HG02840 (cell line): ENCODE measurements at regions not wholly inside any gene's neighbourhood (a gene's known extent, or its start where the extent isn't known, plus 50 kb on each side); places are given as distances from the start of the nearest gene placed in this dataset.

Experiments
- ATAC-seq: cut with Tn5 transposase; IDR thresholded peaks from one replicate; pipeline ENCODE4 v1.9.1; 2021; ENCODE audit warnings: mild to moderate bottlenecking, moderate library complexity, moderate number of reproducible peaks; ENCODE audit not compliant: unreplicated experiment, low FRiP score

DNA sequence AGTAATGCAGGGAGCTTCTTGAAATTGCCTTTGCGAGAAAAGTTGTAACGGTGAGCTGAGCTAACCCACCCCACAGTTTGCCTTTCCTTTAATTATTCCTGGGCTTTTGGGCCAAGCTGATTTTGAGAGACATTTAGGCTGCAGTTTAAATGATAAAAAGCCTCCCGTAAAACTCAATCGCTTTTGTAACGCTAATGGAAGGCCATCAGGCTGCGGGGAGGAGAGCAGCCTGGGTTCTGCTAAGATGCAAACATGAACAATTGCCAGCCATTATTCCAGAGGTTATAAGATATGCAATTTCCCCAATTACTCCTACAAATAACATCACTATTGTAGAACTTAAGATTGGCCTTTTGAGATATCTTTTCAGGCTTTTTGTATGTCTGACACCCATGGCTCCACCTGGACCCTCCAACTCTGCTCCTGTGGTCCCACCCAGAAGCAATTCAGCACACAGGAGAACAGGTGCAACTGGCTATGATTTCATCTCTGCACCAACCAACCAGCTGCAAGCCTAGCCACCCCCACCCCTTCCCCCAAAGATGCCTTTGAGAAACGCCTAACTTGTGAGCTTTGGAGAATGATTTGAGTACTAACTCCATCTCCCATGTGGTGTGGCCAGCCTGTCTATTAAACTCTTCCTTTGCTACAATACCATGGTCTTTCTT is 108.2 kb upstream of the FAM9C start:
- no peak for ATAC-seq

DNA sequence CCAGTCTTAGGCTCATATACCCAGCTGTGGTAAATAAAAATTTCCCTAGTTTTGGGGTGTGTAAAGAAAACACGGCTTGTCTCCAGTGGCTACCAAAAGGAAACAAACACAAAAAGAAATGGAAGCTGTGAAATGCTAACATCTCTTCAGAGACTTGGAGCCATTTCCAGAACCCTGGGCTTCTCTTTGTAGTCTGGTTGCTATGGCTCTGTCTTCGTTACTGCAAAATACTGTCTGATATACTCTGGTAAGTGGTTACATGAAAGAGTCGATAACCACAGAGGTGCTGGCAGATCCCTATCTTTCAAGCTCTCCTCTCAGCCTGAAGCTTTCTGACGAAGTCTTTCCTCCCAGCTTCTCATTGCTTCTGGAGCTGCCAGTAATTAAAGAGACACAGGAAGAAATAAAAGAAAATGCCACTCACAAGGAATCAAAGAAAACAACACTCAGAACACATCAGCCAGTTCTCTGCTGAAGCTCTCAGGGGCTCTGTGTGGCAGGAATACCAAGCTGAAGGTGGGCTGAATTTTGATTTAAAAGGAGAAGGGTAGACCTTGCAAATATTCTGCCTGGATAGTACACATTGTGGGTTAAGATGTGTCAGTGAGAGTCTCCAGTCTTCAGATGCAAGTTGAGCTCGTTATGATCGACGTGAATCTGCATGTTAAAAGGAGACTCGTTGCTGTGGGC is 107.6 kb upstream of the FAM9C start:
- ATAC-seq = no peak

DNA sequence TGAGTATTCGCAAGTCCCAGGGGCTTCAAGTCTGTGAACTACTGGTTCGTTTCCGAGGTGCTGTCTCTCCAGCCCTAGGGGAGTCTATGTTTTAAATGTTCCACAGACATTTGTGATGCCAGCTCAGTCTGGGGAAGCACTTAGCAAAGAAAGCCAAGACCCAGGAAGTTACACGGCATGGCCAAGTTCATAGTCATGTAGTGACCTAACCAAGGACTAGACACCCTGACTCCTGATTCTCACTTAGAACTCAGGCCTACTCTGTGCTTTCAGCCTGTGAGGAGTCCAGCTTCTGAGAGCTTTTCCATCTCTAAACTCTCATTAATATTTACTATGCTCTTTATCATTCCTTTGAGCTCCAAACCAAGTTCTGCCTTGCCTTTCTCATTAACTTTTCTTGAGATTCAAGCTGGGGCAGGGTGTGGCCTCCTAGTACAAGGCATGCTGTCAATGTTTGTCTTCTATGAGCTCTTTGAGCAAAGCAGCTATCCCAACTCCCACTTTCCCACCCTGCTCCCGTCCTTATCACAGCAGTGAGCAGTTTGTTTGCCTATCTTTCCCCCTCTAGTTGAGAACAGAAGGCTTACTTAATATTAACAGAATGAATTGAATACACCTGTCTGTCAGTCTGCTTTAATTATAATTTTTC is 105.4 kb upstream of the FAM9C start:
- no peak for ATAC-seq

DNA sequence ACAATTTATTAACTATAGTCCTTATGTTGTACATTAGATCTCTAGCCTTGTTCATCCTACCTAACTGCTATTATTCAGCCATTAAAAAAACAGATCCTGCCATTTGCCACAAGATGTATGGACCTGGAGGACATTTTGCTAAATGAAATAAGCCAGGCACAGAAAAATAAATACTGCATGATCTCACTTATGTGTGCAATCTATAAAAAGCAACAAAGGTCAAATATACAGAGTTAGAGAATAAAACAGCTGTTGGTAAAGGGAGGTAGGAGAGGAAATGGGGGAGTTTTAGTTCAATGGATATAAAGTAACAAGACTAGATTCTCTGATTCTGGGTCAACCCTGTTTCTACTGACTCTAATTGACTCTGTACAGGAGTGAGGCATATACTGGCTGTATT is 103.3 kb upstream of the FAM9C start:
- no peak for ATAC-seq

- no peak for ATAC-seq
These were observed 102.7 kb upstream of the FAM9C start for GRCh38 chrX:13147147-13147546.

GRCh38 chrX:13144927-13145655 is 100.7 kb upstream of the FAM9C start:
- no peak for ATAC-seq

GRCh38 chrX:13142891-13143290 is 98.5 kb upstream of the FAM9C start:
- no peak for ATAC-seq

- ATAC-seq = no peak
These were observed 95.6 kb upstream of the FAM9C start for GRCh38 chrX:13140007-13140406.

GRCh38 chrX:13131396-13132137 is 87.1 kb upstream of the FAM9C start:
- ATAC-seq = no peak

DNA sequence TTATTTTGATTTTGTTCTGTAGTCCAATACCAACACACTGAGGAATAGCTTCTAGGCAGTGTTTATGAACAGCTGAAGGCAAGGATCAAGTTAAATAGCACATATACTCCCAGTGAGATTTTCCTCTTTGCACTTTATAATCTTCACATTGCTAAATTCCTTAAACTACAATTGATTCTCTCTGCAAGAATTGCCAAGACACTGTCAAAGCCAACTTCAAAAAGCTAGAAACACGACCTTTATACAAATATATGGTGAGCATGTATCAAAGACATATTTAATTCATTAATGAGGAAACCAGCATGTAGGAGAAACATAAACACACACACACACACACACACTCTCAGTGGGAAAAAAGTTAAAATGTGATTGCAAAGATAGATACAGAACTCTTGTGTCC is 86.4 kb upstream of the FAM9C start:
- no peak for ATAC-seq

GRCh38 chrX:13128104-13128503 is 83.7 kb upstream of the FAM9C start:
- ATAC-seq = no peak

GRCh38 chrX:13126775-13127174 is 82.4 kb upstream of the FAM9C start:
- ATAC-seq = no peak

- no peak for ATAC-seq
These were observed 80.8 kb upstream of the FAM9C start for GRCh38 chrX:13125188-13125587.

DNA sequence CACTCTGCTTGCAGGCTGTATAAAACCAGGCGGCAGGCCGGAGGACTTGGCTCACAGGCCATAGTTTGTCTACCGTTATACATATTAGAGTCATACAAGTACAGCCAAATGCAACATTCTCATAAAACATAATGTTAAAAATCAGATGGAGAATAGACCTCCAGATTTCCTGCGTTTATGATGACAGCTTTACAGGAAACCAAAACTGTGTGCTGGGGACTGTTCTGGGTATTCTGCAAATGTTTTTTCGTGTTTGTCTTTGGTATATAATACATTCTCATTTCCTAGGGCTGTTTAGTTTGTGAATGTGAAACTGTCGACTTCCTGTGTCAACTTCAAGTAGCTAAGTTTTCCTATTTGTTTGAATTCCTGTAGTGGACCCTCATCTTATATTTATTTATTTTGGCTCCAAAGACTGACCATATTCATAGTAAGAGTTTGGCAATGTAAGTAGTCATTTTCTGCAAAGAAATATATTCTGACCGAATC is 79.5 kb upstream of the FAM9C start:
- ATAC-seq = no peak

GRCh38 chrX:13123247-13123856 is 78.9 kb upstream of the FAM9C start:
- no peak for ATAC-seq

- no peak for ATAC-seq
These were observed 76.7 kb upstream of the FAM9C start for GRCh38 chrX:13121020-13121555.

GRCh38 chrX:13120017-13120416 is 75.6 kb upstream of the FAM9C start:
- ATAC-seq = no peak

DNA sequence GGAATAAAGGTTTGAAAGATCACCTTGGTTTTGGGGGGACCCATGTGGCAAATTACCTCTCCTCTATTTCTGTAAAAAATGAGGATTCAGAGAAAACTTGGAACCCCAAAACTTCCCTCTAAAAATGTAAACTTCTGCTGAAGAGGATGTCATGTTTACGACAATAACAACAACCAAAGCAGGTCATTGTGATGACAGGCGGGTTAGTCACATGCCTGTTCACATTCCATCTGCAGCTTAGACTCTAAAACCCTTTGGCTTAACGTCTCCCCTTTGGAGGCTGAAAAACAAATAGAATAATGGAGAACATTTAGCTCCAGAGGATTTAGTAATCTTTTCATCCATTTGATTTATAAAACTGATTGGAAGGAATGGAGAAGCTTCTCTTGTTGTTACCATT is 75.0 kb upstream of the FAM9C start:
- ATAC-seq = no peak

GRCh38 chrX:13115146-13115855 is 70.9 kb upstream of the FAM9C start:
- ATAC-seq = no peak
